Body of pancreas (tissue), 4 donors: ENCODE measurements at regions not wholly inside any gene's neighbourhood (a gene's known extent, or its start where the extent isn't known, plus 50 kb on each side); places are given as distances from the start of the nearest gene placed in this dataset.

ENCODE experiments used
- ATAC-seq: fragments of 150-250 bp; one replicate; pipeline ENCODE4 v1.9.1; 2016
- DNase-seq, 4 donors: peaks; one replicate each; pipeline ENCODE4 v3.0.0-alpha.2; 2019
- H3K27ac ChIP-seq, 4 donors: fragments of 200-600 bp; sonication (generic); 1 replicate in 3 of 4; 2 replicates in 1 of 4; pipeline versions ENCODE4 v1.5.1 to v1.6.1; 2016 to 2019; ENCODE audit warnings: mild to moderate bottlenecking in 1 of 4, mixed read lengths in 1 of 4, moderate library complexity in 1 of 4
- H3K27me3 ChIP-seq, 2 donors: fragments of 200-600 bp; sonication (generic); one replicate each; pipeline ENCODE4 v1.6.0; 2016; ENCODE audit warnings: mild to moderate bottlenecking in 1 of 2
- H3K36me3 ChIP-seq, 2 donors: fragments of 200-600 bp; sonication (generic); replicated peaks in 1 of 2; 2 replicates each; pipeline ENCODE4 v1.5.1; 2016; ENCODE audit warnings: low read depth in 2 of 2; ENCODE audit not compliant: insufficient read depth in 1 of 2
- H3K4me1 ChIP-seq: fragments of 200-600 bp; sonication (generic); one replicate; pipeline ENCODE4 v1.6.0; 2016
- H3K4me3 ChIP-seq, 2 donors: fragments of 200-600 bp; sonication (generic); 1 replicate in 1 of 2; 2 replicates in 1 of 2; pipeline ENCODE4 v1.5.1; 2016 to 2019
- H3K9me3 ChIP-seq, 3 donors: fragments of 200-600 bp; sonication (generic); 1 replicate in 2 of 3; 2 replicates in 1 of 3; pipeline ENCODE4 v1.5.1; 2016
- POLR2A ChIP-seq, 3 donors: fragments of 450-650 bp; IDR thresholded peaks; one replicate each; pipeline ENCODE4 v1.6.1; 2016; ENCODE audit warnings: antibody characterized with exemption in 3 of 3, mild to moderate bottlenecking in 2 of 3
- WGBS, 2 donors: methylation state at CpG; one replicate each; pipeline ENCODE4 v1.1.5; 2017; 5-methylcytosine and 5-hydroxymethylcytosine counted together
- intact Hi-C: fragments of 100-400 bp; cut with DNase I; formaldehyde crosslinking; loops from one replicate; pipeline ENCODE4 v1.15.1; 2023
- TF ChIP-seq, protein P1 (sequence below), 7 experiments: fragments of 450-650 bp in 4 of 7; fragments of 200-600 bp in 3 of 7; sonication (generic) in 3 of 7; IDR thresholded peaks; one replicate each; pipeline ENCODE4 v1.5.1; 2016 to 2019; ENCODE audit warnings: antibody characterized with exemption in 7 of 7

DNA sequence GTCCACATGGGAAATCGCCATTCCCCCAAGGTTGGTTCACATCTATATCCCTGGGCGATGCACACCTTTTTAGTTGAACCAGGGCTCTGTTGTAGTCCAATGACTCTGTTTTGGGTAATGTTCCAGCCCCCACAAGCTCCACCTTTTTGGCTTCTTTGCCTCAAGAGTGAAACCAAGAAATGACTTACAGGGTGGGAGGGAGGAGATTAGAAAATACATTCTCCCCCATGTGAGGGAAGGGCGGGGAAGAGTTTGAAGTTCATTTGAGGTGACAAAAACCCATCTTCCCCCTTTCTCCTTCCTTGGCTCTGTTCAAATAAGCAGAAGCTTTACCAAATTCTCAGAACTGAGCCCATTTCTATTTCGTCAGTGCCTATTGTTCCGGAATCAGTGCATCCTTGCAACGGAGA lies 82.8 kb downstream of the GATA3 start:
- WGBS, 2 donors = 48 to 73% methylated on average over 6 of the region's 6 CpGs
- TF ChIP-seq, protein P1, sequence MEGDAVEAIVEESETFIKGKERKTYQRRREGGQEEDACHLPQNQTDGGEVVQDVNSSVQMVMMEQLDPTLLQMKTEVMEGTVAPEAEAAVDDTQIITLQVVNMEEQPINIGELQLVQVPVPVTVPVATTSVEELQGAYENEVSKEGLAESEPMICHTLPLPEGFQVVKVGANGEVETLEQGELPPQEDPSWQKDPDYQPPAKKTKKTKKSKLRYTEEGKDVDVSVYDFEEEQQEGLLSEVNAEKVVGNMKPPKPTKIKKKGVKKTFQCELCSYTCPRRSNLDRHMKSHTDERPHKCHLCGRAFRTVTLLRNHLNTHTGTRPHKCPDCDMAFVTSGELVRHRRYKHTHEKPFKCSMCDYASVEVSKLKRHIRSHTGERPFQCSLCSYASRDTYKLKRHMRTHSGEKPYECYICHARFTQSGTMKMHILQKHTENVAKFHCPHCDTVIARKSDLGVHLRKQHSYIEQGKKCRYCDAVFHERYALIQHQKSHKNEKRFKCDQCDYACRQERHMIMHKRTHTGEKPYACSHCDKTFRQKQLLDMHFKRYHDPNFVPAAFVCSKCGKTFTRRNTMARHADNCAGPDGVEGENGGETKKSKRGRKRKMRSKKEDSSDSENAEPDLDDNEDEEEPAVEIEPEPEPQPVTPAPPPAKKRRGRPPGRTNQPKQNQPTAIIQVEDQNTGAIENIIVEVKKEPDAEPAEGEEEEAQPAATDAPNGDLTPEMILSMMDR (IDR thresholded peaks at IDR 0.05) = no peak
- TF ChIP-seq POLR2A (IDR thresholded peaks at IDR 0.05) = no peak
- H3K27me3 ChIP-seq = no peaks in the 10 kb centered on the region
- no peak overlapping the region for H3K27ac ChIP-seq
- intact Hi-C loops = no loop called here
- DNase-seq (no peak), ATAC-seq (no peak)
- H3K9me3 ChIP-seq = no peaks in the 10 kb centered on the region
- no peak overlapping the region for H3K4me3 ChIP-seq
- no peaks in the 10 kb centered on the region for H3K4me1 ChIP-seq
- no peaks in the 10 kb centered on the region for H3K36me3 ChIP-seq

DNA sequence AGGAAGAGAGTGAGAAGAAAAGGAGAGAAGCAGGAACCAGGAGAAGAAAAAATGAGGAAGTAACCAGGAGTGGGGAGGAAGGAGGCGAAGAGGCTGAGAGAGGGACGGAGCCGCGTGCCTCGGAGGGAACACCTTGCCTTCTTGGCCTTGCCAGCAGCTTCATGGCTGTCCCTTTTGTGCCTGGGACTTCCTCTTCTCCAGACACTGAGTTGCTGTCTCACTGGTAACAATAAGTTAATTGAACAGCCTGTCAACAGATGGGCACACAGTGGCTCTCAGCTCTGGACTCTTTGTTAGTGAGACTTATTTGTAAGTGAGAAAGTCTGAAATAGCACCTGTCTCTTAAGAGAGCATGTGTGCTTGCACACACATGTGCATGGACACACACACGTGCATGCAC lies 83.2 kb downstream of the GATA3 start:
- TF ChIP-seq POLR2A (IDR thresholded peaks at IDR 0.05) = no peak
- TF ChIP-seq, protein P1 (IDR thresholded peaks at IDR 0.05) = no peak
- Histone ChIP-seq H3K4me3 (no peak overlapping the region), H3K4me1 (no peaks in the 10 kb centered on the region), H3K27ac (no peak overlapping the region), H3K27me3 (no peaks in the 10 kb centered on the region), H3K9me3 (no peaks in the 10 kb centered on the region), H3K36me3 (no peaks in the 10 kb centered on the region)
- DNase-seq (no peak), ATAC-seq (no peak)
- intact Hi-C loops = no loop called here
- WGBS, 2 donors = 68 to 71% methylated on average over 6 of the region's 6 CpGs

DNA sequence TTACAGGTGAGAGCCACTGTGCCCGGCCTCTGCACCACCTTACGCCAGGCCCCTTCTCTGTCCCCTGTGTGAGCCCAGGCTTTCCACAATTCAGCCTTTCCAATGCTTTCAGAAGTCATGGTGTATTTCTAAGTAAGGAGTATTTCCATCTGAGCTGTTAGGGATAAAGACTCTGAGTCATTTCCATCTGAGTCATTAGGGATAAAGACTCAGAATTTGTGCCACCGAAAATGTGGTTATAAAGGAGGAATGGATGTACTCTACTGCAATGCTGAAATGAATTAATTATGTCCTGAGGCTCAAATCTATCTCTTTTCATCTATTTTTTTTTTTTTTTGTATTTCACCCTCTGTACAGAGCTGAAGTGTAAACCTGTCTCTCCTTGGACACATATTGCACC lies 84.0 kb downstream of the GATA3 start:
- no peak for ATAC-seq
- intact Hi-C loops = no loop called here
- DNase-seq = no peak
- H3K4me1 ChIP-seq = no peaks in the 10 kb centered on the region
- no peak overlapping the region for H3K4me3 ChIP-seq
- no peaks in the 10 kb centered on the region for H3K36me3 ChIP-seq
- no peak overlapping the region for H3K27ac ChIP-seq
- H3K27me3 ChIP-seq = no peaks in the 10 kb centered on the region
- no peaks in the 10 kb centered on the region for H3K9me3 ChIP-seq
- no peak for TF ChIP-seq POLR2A (IDR thresholded peaks at IDR 0.05)
- TF ChIP-seq, protein P1 (IDR thresholded peaks at IDR 0.05) = no peak
- WGBS, 2 donors = 79% methylated on average over 3 of the region's 3 CpGs

DNA sequence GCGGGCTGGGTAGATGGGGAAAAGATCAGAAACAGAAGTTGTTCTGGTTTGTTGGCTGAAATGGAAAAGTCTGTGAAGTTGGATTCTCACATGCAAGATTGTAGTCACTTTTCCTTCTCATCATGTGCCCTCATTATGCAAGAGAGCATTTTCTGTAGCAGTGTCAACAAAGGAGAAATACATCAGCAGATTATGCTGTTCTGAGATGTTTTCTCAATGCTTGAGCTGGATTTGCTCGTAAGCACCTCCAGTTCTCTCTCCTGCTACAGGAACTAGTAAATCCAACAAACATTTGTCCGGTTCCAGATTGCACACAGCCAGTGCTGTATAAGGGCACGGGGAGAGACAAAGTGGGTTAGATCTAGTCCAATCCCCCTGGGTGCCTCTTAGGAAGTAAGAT lies 90.0 kb downstream of the GATA3 start:
- H3K27me3 ChIP-seq = no peaks in the 10 kb centered on the region
- no peak for ATAC-seq
- H3K9me3 ChIP-seq = no peaks in the 10 kb centered on the region
- no peak overlapping the region for H3K27ac ChIP-seq
- intact Hi-C loops = no loop called here
- TF ChIP-seq, protein P1 (IDR thresholded peaks at IDR 0.05) = no peak
- no peak for TF ChIP-seq POLR2A (IDR thresholded peaks at IDR 0.05)
- no peaks in the 10 kb centered on the region for H3K4me1 ChIP-seq
- H3K4me3 ChIP-seq = no peak overlapping the region
- WGBS, 2 donors = 62 to 65% methylated on average over 4 of the region's 4 CpGs
- no peak for DNase-seq
- H3K36me3 ChIP-seq = no peaks in the 10 kb centered on the region

DNA sequence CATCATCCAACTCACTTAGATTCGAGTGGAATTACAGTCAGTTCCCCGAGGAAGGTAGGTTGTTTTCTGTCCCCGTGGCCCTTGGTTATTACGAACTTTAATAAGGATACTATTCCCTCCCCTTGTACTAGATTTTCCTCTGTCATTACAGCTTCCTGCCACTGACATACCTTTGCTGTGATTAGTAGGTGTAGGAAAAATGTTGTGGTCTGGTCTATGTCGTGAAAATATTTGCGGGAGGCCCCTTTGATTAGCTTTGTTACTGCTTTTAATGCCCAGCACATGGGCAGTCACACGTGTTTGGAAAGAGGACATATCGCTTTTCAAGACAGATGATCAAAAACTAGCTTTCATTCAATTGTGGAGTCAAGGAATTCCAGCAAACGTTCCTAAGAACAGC lies 92.2 kb downstream of the GATA3 start:
- TF ChIP-seq POLR2A (IDR thresholded peaks at IDR 0.05) = no peak
- TF ChIP-seq, protein P1 (IDR thresholded peaks at IDR 0.05) = no peak
- intact Hi-C loops = no loop called here

More for the DNA sequence above, 92.2 kb downstream of the GATA3 start:
- 39 to 46% methylated on average over 9 of the region's 9 CpGs for WGBS, 2 donors
- Histone ChIP-seq H3K4me1 (no peaks in the 10 kb centered on the region), H3K27me3 (no peaks in the 10 kb centered on the region), H3K4me3 (no peak overlapping the region), H3K27ac (no peak overlapping the region), H3K36me3 (no peaks in the 10 kb centered on the region), H3K9me3 (no peaks in the 10 kb centered on the region)
- DNase-seq (no peak), ATAC-seq (no peak)
